HG03108 (cell line): ENCODE measurements at regions not wholly inside any gene's neighbourhood (a gene's known extent, or its start where the extent isn't known, plus 50 kb on each side); places are given as distances from the start of the nearest gene placed in this dataset.

ENCODE experiments used
- ATAC-seq: cut with Tn5 transposase; IDR thresholded peaks from one replicate; pipeline ENCODE4 v1.9.1; 2021; ENCODE audit warnings: moderate library complexity; ENCODE audit not compliant: unreplicated experiment

- no peak for ATAC-seq
These were observed 270.3 kb upstream of the VLDLR start for GRCh38 chr9:2351324-2351723.

GRCh38 chr9:2354216-2354615, 267.4 kb upstream of the VLDLR start:
- no peak for ATAC-seq

DNA sequence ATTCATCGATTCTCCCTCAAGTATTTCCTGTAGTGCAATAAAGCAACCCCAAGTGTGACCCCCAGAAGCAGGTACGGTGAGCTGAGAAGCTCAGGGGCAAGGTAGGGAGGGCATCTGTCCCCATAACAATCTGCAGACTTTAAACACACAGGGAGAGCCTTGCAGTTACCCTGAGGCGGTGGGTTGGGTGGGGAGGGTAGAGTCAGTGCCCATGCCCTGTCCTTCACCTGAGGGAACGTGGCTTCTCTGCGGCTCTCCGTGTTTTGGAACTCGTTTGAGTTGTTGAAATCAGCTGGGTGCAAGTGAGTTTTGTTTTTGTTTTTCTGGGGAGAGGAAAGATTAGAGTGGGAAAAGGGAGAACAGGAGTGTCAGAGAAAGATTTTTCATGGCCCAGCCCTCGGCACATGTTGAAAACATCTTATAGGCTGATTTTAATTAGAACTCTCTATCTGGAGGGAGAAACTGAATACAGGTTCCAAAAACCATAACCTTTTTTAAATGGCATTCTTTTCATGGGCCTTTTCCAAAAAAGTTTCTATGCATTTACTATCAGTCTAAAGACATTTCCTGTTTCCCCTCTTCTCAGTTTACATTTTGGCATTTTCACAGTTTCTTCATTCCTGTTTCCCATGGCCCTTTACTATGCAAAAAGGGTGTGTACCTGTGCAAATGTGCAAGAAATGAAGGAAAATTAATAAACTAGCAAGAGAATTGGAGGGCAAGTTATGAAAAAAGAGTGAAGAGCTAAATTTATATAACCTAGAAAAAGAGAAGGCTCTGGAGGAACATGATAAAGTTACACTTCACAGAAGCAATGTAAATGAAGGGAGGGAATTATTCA, 266.5 kb upstream of the VLDLR start:
- no peak for ATAC-seq

GRCh38 chr9:2355697-2355983, 265.9 kb upstream of the VLDLR start:
- no peak for ATAC-seq

GRCh38 chr9:2356041-2356790, 265.4 kb upstream of the VLDLR start:
- ATAC-seq: no peak

GRCh38 chr9:2359891-2360471, 261.6 kb upstream of the VLDLR start:
- no peak for ATAC-seq

- ATAC-seq: no peak
These were observed 259.4 kb upstream of the VLDLR start for GRCh38 chr9:2362150-2362549.

DNA sequence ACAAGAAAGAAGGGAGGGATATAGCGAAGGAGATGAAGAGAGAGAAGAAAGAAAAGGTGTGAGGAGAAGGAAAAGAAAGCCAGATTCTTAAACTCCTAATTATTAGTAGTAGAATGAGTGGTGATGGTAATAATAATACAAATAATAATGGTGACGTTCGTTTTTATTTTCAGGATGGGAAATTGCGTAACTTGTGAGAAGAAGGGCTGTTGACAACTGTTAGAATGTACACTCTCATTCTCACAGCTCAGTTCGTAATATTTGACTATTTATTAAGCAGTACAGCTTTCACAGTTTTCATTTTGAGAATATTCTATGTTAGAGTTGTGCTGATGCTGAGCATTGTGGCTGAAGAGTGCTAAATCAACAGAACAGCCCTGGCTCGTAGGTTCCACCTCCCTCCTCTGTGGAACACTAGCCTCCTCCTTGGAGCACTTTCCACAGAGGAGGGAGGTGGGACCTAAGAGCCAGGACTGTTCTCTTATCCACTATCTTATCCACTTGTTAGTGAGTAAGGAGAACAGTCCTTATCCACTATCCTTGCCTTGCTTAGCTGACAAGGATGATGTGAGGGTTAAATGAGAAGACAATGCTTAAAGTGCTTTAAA, 258.3 kb upstream of the VLDLR start:
- ATAC-seq: no peak

DNA sequence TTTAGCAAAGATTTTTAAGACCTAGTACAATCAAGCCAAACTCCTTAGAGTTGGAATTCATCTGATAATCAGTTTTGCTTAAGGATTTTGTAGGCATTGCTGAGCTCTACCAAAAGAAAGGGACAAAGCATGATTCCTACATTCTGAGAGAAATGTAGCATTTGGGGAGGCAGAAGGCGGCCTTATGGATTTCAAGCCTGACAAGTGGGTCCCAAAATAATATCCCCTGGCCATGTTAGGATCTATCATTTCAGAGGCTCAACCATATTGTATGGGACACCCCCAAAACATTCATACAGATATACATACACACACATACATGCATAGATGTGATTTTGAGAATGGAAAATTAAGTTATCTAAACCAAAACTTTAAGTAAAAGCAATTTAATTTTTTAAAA, 257.8 kb upstream of the VLDLR start:
- no peak for ATAC-seq

DNA sequence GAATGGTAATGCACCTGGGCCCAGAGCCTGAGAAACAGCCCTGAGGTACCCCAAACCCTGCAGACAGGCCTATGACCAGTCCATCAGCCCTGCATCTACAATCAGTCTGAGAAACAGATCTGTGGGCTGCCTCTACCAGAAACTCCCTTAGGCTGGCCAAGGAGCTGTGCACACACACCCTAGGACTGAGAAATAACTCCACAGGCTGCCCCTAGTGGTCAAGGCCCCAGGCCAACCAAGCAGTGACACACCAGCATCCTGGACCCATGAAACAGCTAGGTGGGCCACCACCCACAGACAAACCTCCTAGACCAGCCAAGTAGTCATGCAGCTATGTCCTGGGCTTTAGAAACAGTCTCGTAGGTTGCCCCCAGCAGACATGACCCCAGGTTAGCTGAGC, 253.6 kb upstream of the VLDLR start:
- no peak for ATAC-seq

- no peak for ATAC-seq
These were observed 247.9 kb upstream of the VLDLR start for GRCh38 chr9:2373648-2374047.

GRCh38 chr9:2375114-2375513, 246.5 kb upstream of the VLDLR start:
- no peak for ATAC-seq

DNA sequence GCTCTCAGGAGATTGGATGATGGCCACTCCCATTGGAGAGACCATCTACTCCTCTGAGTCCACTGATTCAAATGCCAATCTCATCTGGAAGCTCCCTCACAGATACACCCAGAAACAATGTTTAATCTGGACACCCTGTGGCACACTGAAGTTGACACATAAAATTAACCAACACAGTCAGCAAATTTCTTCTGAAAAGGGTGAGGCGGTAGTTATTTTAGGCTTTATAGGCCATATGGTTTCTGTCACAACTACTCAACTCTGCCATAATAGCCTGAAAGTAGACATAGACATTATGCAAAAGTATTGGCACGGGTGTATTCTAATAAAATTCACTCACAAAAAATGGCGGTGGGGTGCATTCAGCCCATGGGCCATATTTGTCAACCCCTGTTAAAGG, 244.5 kb upstream of the VLDLR start:
- ATAC-seq: no peak

- no peak for ATAC-seq
These were observed 243.8 kb upstream of the VLDLR start for GRCh38 chr9:2377834-2378233.

DNA sequence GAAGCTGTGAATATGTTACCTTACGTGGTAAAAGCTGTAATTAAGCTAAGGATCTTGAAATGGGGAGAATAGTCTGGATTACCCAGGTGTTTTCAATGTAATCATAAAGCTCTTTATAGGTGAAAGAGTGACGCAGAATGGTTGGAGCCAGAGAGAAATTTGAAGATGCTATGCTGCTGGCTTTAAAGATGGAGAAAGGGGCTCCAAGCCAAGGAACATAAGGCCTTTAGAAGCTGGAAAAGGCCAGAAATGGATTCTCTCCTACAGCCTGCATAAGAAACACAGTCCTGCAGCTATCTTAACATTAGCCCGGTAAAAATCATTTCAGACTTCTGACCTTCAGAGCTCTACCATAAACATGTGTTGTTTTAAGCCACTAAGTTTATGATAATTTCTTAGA, 243.3 kb upstream of the VLDLR start:
- no peak for ATAC-seq

GRCh38 chr9:2378816-2379215, 242.8 kb upstream of the VLDLR start:
- ATAC-seq: no peak

DNA sequence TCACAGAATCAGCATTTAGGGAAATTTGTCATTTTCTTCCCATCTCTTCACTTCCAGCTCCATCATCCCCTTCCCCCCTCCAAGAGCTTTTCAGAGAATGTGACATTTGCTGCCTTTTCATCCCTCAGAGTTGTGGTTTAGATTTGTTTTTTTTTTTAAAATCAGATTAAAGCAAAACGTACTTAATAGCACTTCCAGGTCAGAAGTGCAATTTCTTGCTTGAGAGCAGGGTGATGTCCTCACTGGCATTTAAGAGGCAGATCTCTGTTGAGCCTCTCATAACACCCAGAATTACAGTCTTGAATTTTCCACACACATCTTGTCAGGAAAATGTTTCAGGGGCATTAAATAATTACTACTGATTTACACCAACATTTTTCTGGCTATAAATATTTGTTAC, 236.8 kb upstream of the VLDLR start:
- ATAC-seq: no peak

DNA sequence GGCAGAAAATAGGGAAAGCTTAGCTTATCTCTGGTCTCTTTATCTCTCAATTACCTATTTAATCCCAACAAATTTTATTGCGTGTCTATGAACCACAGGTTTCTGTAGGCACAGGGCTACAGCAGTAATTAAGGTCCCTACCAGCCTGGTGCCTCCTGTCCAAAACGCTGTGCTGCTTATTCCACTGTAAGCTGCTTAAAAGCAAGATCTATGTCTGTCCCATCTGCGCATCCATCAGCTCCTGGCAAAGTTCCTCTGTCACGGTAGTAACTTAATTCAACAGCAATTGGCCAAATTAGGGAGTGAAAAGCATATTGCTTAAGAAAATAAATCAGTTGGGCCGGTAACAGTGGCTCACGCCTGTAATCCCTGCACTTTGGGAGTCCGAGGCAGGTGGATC, 235.8 kb upstream of the VLDLR start:
- ATAC-seq: no peak

DNA sequence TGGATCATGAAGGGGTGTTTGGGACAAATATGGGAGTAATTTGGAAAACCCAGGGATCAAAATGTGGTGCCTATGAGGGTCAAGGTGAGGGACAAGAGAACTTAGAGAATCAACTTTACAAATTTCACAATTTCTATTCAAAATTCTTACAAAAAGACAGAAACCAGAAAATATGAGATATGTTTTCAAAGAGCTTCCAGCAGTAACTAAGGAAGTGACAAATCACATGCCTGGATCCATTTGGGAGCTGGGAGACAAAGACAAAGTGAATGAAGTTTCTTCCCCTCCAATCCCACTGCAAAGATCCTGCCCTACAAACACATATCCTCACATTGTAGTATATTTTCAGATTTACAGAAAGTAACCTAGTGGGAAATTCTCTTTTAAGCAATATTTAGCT, 235.0 kb upstream of the VLDLR start:
- ATAC-seq: no peak

- no peak for ATAC-seq
These were observed 234.4 kb upstream of the VLDLR start for GRCh38 chr9:2387166-2387565.

GRCh38 chr9:2389404-2389803, 232.2 kb upstream of the VLDLR start:
- no peak for ATAC-seq

DNA sequence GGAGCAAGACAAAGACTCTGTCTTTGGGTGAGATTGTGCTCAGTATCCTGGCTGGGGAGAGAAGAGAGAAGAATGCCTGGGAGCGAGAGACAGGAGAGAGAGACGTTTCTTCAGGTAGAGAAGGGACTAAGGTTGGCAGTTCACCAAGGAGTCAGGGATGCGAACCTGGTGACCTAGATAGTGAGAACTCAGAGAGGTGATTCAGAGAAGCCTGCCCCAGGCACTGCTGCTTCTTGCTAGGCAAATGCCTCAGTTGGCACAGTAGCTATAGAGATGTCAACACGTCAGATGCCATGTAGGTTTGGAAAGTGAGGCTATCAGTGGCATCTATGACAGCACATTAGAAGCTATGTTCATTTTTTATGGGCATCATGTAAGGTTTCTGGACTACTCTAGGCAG, 231.6 kb upstream of the VLDLR start:
- no peak for ATAC-seq
